NCI-H460 (cell line): ENCODE measurements at regions not wholly inside any gene's neighbourhood (a gene's known extent, or its start where the extent isn't known, plus 50 kb on each side); places are given as distances from the start of the nearest gene placed in this dataset.

ENCODE experiments used
- DNase-seq: peaks from one replicate; pipeline ENCODE4 v3.0.0-alpha.2; 2016; ENCODE audit warnings: low read depth; ENCODE audit errors: extremely low read depth
- small RNA-seq, 2 experiments: library from RNA; depleted of rRNA; stranded (forward); fragments of <200 nt; gene quantifications; one replicate each; pipeline ENCODE3, GENCODE V24; 2014

- no peak for DNase-seq
Observed at GRCh38 chr5:163383754-163384153, 53.6 kb upstream of the CCNG1 start.

- no peak for DNase-seq
Observed at GRCh38 chr5:163384669-163385068, 52.7 kb upstream of the CCNG1 start.

GRCh38 chr5:163385271-163385670 lies 52.1 kb upstream of the CCNG1 start:
- DNase-seq: no peak

- no peak for DNase-seq
Observed at GRCh38 chr5:163385824-163386223, 51.6 kb upstream of the CCNG1 start.

GRCh38 chr5:163386352-163386751 lies 51.0 kb upstream of the CCNG1 start:
- no peak for DNase-seq

GRCh38 chr5:163387589-163388343 lies 49.6 kb upstream of the CCNG1 start:
- no peak for DNase-seq

Small RNAs in the stretch of these regions (small RNA-seq; reads per million reads assigned to genes)
- 0 reads per million in 2 experiments for gene RNU6-164P
